Astrocyte (in vitro differentiated cells and primary cell): ENCODE measurements at regions not wholly inside any gene's neighbourhood (a gene's known extent, or its start where the extent isn't known, plus 50 kb on each side); places are given as distances from the start of the nearest gene placed in this dataset.

Source experiments
- DNase-seq: peaks from one replicate; pipeline ENCODE4 v3.0.0-alpha.2; 2010; ENCODE audit warnings: low read depth
- FAIRE-seq: peaks from 2 replicates; lab custom pipeline; 2011; peaks lifted over from hg19 to GRCh38; lab: Jason Lieb, UNC
- H2AFZ ChIP-seq: 2 replicates; pipeline ENCODE4 v1.6.0; 2012; ENCODE audit warnings: low read depth, low read length, inconsistent platforms
- H3K27ac ChIP-seq: 2 replicates; pipeline ENCODE4 v1.5.1; 2011; ENCODE audit warnings: low read depth, low read length, inconsistent platforms
- H3K27me3 ChIP-seq: 2 replicates; pipeline ENCODE4 v1.6.0; 2011; ENCODE audit warnings: low read length, inconsistent platforms; ENCODE audit not compliant: insufficient read depth
- H3K36me3 ChIP-seq: 2 replicates; pipeline ENCODE4 v1.5.1; 2011; ENCODE audit warnings: low read length, inconsistent platforms; ENCODE audit not compliant: insufficient read depth
- H3K4me1 ChIP-seq: 2 replicates; pipeline ENCODE4 v1.5.1; 2011; ENCODE audit warnings: low read length, inconsistent platforms; ENCODE audit not compliant: insufficient read depth
- H3K4me2 ChIP-seq: 2 replicates; pipeline ENCODE4 v1.6.0; 2012; ENCODE audit warnings: low read length, inconsistent platforms
- H3K4me3 ChIP-seq: 2 replicates; pipeline ENCODE4 v1.5.1; 2011; ENCODE audit warnings: low read depth, mild to moderate bottlenecking, low read length, inconsistent platforms; ENCODE audit not compliant: insufficient read depth
- H3K79me2 ChIP-seq: 2 replicates; pipeline ENCODE4 v1.6.0; 2012; ENCODE audit warnings: mild to moderate bottlenecking, low read length, inconsistent platforms; ENCODE audit not compliant: insufficient read depth
- H3K9ac ChIP-seq: 2 replicates; pipeline ENCODE4 v1.6.0; 2012; ENCODE audit warnings: mild to moderate bottlenecking, low read length, inconsistent platforms
- H3K9me3 ChIP-seq: 2 replicates; pipeline ENCODE4 v1.5.1; 2012; ENCODE audit warnings: low read depth, mild to moderate bottlenecking, low read length, inconsistent platforms; ENCODE audit not compliant: insufficient read depth
- H4K20me1 ChIP-seq: 2 replicates; pipeline ENCODE4 v1.6.0; 2012; ENCODE audit warnings: low read length, inconsistent platforms; ENCODE audit not compliant: insufficient read depth
- H3K27ac Mint-ChIP-seq: one replicate; pipeline ENCODE4 v1.8.0; 2021; ENCODE audit warnings: mild to moderate bottlenecking, mixed read lengths; ENCODE audit not compliant: unreplicated experiment
- H3K27me3 Mint-ChIP-seq: one replicate; pipeline ENCODE4 v1.8.0; 2021; ENCODE audit warnings: low read depth, mixed read lengths; ENCODE audit not compliant: unreplicated experiment
- H3K36me3 Mint-ChIP-seq: one replicate; pipeline ENCODE4 v1.8.0; 2021; ENCODE audit warnings: low read depth, mixed read lengths; ENCODE audit not compliant: unreplicated experiment
- H3K4me1 Mint-ChIP-seq: one replicate; pipeline ENCODE4 v1.8.0; 2021; ENCODE audit warnings: low read depth, mixed read lengths; ENCODE audit not compliant: unreplicated experiment
- H3K4me3 Mint-ChIP-seq: one replicate; pipeline ENCODE4 v1.8.0; 2021; ENCODE audit warnings: mild to moderate bottlenecking, moderate library complexity, mixed read lengths; ENCODE audit not compliant: unreplicated experiment
- H3K9me3 Mint-ChIP-seq: one replicate; pipeline ENCODE4 v1.8.0; 2021; ENCODE audit warnings: mild to moderate bottlenecking, mixed read lengths; ENCODE audit not compliant: unreplicated experiment
- EZH2 ChIP-seq: IDR thresholded peaks from 2 replicates; pipeline ENCODE4 v1.6.1; 2012; ENCODE audit warnings: mild to moderate bottlenecking, low read length, inconsistent platforms; ENCODE audit not compliant: insufficient read depth
- TF ChIP-seq, protein P1 (sequence below): IDR thresholded peaks from 2 replicates; pipeline ENCODE4 v1.5.1; 2011; ENCODE audit warnings: low read depth, mild to moderate bottlenecking, inconsistent platforms, low read length, moderate library complexity; ENCODE audit not compliant: insufficient read depth

GRCh38 chr16:63575041-63575440 is 1538.8 kb upstream of the CDH8 start:
- Histone ChIP-seq H3K36me3 (no peaks in the 10 kb centered on the region), H3K9me3 (no peaks in the 10 kb centered on the region), H3K27me3 (no peaks in the 10 kb centered on the region), H4K20me1 (no peaks in the 10 kb centered on the region), H3K4me2 (no peak overlapping the region), H2AFZ (no peak overlapping the region), H3K4me3 (no peak overlapping the region), H3K27ac (no peak overlapping the region), H3K4me1 (no peaks in the 10 kb centered on the region), H3K79me2 (no peaks in the 10 kb centered on the region), H3K9ac (no peak overlapping the region)
- TF ChIP-seq, protein P1, sequence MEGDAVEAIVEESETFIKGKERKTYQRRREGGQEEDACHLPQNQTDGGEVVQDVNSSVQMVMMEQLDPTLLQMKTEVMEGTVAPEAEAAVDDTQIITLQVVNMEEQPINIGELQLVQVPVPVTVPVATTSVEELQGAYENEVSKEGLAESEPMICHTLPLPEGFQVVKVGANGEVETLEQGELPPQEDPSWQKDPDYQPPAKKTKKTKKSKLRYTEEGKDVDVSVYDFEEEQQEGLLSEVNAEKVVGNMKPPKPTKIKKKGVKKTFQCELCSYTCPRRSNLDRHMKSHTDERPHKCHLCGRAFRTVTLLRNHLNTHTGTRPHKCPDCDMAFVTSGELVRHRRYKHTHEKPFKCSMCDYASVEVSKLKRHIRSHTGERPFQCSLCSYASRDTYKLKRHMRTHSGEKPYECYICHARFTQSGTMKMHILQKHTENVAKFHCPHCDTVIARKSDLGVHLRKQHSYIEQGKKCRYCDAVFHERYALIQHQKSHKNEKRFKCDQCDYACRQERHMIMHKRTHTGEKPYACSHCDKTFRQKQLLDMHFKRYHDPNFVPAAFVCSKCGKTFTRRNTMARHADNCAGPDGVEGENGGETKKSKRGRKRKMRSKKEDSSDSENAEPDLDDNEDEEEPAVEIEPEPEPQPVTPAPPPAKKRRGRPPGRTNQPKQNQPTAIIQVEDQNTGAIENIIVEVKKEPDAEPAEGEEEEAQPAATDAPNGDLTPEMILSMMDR, result no peak
- TF ChIP-seq EZH2, result no peak
- FAIRE-seq, result no peak
- Mint-ChIP-seq H3K9me3 (no peaks in the 10 kb centered on the region), H3K4me1 (no peaks in the 10 kb centered on the region), H3K27ac (no peak overlapping the region), H3K27me3 (no peaks in the 10 kb centered on the region), H3K4me3 (no peak overlapping the region), H3K36me3 (no peaks in the 10 kb centered on the region)
- DNase-seq, result no peak

- no peak overlapping the region for H3K27ac Mint-ChIP-seq
Observed at GRCh38 chr16:63568164-63568563, 1531.9 kb upstream of the CDH8 start.

DNA sequence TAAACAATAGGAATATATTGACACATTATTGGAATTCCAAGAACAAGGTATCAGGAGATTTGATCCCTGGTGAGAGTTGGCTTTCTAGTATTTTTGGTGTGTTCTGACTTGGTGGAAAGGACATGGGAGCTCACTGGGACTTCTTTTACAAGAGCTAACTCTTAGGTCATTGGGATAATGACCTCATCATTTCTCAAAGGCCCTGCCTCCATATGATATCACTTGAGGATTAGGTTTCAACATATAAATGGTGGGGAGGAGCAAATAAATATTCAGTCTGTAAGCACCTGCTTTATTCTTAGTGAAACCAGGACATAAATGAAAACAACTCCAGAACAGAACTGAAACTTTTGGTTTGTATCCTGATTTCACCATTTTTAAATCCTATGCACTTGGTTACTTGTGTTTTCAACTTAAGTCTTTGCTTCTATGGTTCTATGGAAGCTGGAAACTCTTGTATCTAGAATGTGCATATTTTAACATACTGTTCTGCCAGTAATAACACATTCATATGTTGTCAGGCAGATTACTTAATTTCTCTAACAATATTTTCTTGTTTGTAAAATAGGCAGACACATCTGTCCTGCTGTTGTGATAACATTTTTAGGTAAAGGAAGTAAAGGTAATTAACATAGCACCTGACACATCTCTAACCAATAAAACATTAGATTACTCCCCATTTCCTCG is 1527.7 kb upstream of the CDH8 start:
- H3K27me3 ChIP-seq, result no peaks in the 10 kb centered on the region
- H3K9me3 ChIP-seq, result no peaks in the 10 kb centered on the region
- Mint-ChIP-seq H3K27me3 (no peaks in the 10 kb centered on the region), H3K36me3 (no peaks in the 10 kb centered on the region), H3K9me3 (no peaks in the 10 kb centered on the region), H3K27ac (no peak overlapping the region), H3K4me3 (no peak overlapping the region), H3K4me1 (no peaks in the 10 kb centered on the region)
- no peaks in the 10 kb centered on the region for H4K20me1 ChIP-seq
- FAIRE-seq, result no peak
- H3K4me3 ChIP-seq, result no peak overlapping the region
- H3K9ac ChIP-seq, result no peak overlapping the region
- no peaks in the 10 kb centered on the region for H3K36me3 ChIP-seq
- H2AFZ ChIP-seq, result no peak overlapping the region
- H3K4me2 ChIP-seq, result no peak overlapping the region
- H3K79me2 ChIP-seq, result no peaks in the 10 kb centered on the region
- no peak overlapping the region for H3K27ac ChIP-seq
- TF ChIP-seq, protein P1, result no peak
- TF ChIP-seq EZH2, result no peak
- no peaks in the 10 kb centered on the region for H3K4me1 ChIP-seq
- no peak for DNase-seq

More at GRCh38 chr16:63568164-63568563, 1531.9 kb upstream of the CDH8 start:
- TF ChIP-seq EZH2, result no peak
- TF ChIP-seq, protein P1, result no peak
- Histone ChIP-seq H3K36me3 (no peaks in the 10 kb centered on the region), H3K9me3 (no peaks in the 10 kb centered on the region), H3K27ac (no peak overlapping the region), H3K9ac (no peak overlapping the region), H3K4me3 (no peak overlapping the region), H2AFZ (no peak overlapping the region), H3K79me2 (no peaks in the 10 kb centered on the region), H3K27me3 (no peaks in the 10 kb centered on the region), H3K4me1 (no peaks in the 10 kb centered on the region), H3K4me2 (no peak overlapping the region), H4K20me1 (no peaks in the 10 kb centered on the region)
- Mint-ChIP-seq H3K36me3 (no peaks in the 10 kb centered on the region), H3K4me1 (no peaks in the 10 kb centered on the region), H3K27me3 (no peaks in the 10 kb centered on the region), H3K4me3 (no peak overlapping the region), H3K9me3 (no peaks in the 10 kb centered on the region)
- FAIRE-seq (no peak), DNase-seq (no peak)
